HG03575 (cell line): ENCODE measurements at regions not wholly inside any gene's neighbourhood (a gene's known extent, or its start where the extent isn't known, plus 50 kb on each side); places are given as distances from the start of the nearest gene placed in this dataset.
"Not testable (repeated sequence)": the region's sequence is repeated elsewhere in the genome, so short reads cannot be mapped to it uniquely, and the experiment has no call there.

Experiments used
- ATAC-seq: cut with Tn5 transposase; IDR thresholded peaks from one replicate; pipeline ENCODE4 v1.9.1; 2021; ENCODE audit not compliant: unreplicated experiment, insufficient number of reproducible peaks, low FRiP score; ENCODE audit errors: extremely low read depth

- not testable (repeated sequence) for ATAC-seq
Measured at GRCh38 chr2:126051737-126052240, 604.2 kb upstream of the GYPC start.

- ATAC-seq = no peak
Measured at GRCh38 chr2:126059379-126059778, 596.6 kb upstream of the GYPC start.

GRCh38 chr2:126085011-126085795 is 570.8 kb upstream of the GYPC start:
- ATAC-seq = no peak

GRCh38 chr2:126100962-126101361 is 555.0 kb upstream of the GYPC start:
- ATAC-seq = no peak

GRCh38 chr2:126106006-126106405 is 550.0 kb upstream of the GYPC start:
- no peak for ATAC-seq

GRCh38 chr2:126107883-126108282 is 548.1 kb upstream of the GYPC start:
- no peak for ATAC-seq

GRCh38 chr2:126115975-126116374 is 540.0 kb upstream of the GYPC start:
- no peak for ATAC-seq

GRCh38 chr2:126117886-126118285 is 538.1 kb upstream of the GYPC start:
- ATAC-seq = no peak

GRCh38 chr2:126145752-126146151 is 510.2 kb upstream of the GYPC start:
- ATAC-seq = no peak

- no peak for ATAC-seq
Measured at GRCh38 chr2:126154256-126154785, 501.6 kb upstream of the GYPC start.

- not testable (repeated sequence) for ATAC-seq
Measured at GRCh38 chr2:126160950-126161349, 495.0 kb upstream of the GYPC start.

GRCh38 chr2:126172631-126173184 is 483.2 kb upstream of the GYPC start:
- no peak for ATAC-seq

GRCh38 chr2:126175222-126175621 is 480.7 kb upstream of the GYPC start:
- ATAC-seq = no peak

- no peak for ATAC-seq
Measured at GRCh38 chr2:126177479-126177878, 478.5 kb upstream of the GYPC start.

GRCh38 chr2:126187668-126188067 is 468.3 kb upstream of the GYPC start:
- ATAC-seq = no peak

- ATAC-seq = no peak
Measured at GRCh38 chr2:126189527-126189926, 466.4 kb upstream of the GYPC start.

GRCh38 chr2:126200538-126200937 is 455.4 kb upstream of the GYPC start:
- no peak for ATAC-seq

- no peak for ATAC-seq
Measured at GRCh38 chr2:126208266-126208665, 447.7 kb upstream of the GYPC start.

- ATAC-seq = no peak
Measured at GRCh38 chr2:126212735-126213134, 443.2 kb upstream of the GYPC start.

GRCh38 chr2:126219081-126219480 is 436.9 kb upstream of the GYPC start:
- no peak for ATAC-seq
